ENCODE measurements at regions not wholly inside any gene's neighbourhood (a gene's known extent, or its start where the extent isn't known, plus 50 kb on each side); places are given as distances from the start of the nearest gene placed in this dataset.
"Not testable (repeated sequence)": the region's sequence is repeated elsewhere in the genome, so short reads cannot be mapped to it uniquely, and the experiment has no call there.

- DNase-seq (ENCODE audit: low spot score), result no peak
Measured at GRCh38 chr3:198096015-198096414, 136.0 kb downstream of the LMLN start.

- no peak for DNase-seq (ENCODE audit: low spot score)
Measured at GRCh38 chr3:198097048-198097447, 137.0 kb downstream of the LMLN start.

DNA sequence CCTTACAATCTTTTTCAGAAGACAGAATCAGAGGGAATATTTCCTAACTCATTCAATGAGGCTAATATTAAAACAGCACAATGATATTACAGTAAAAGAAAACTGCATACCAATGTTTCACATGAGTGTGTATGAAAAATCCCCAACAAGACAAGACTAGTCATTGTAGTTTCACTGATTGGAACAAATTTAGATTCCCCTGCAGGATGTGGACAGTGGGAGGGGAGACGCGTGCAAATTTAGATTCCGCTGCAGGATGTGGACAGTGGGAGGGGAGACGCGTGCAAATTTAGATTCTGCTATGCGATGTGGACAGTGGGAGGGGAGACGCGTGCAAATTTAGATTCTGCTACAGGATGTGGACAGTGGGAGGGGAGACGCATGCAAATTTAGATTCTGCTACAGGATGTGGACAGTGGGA, 138.7 kb downstream of the LMLN start:
- DNase-seq (ENCODE audit: low spot score), result not testable (repeated sequence)

DNA sequence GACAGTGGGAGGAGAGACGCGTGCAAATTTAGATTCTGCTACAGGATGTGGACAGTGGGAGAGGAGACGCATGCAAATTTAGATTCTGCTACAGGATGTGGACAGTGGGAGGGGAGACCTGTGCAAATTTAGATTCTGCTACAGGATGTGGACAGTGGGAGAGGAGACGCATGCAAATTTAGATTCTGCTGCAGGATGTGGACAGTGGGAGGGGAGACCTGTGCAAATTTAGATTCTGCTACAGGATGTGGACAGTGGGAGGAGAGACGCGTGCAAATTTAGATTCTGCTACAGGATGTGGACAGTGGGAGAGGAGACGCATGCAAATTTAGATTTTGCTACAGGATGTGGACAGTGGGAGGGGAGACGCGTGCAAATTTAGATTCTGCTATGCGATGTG, 143.1 kb downstream of the LMLN start:
- DNase-seq (ENCODE audit: low spot score), result not testable (repeated sequence)

GRCh38 chr3:198106265-198106664, 146.2 kb downstream of the LMLN start:
- DNase-seq (ENCODE audit: low spot score), result no peak

GRCh38 chr3:198107840-198108734, 148.1 kb downstream of the LMLN start:
- no peak for DNase-seq (ENCODE audit: low spot score)

DNA sequence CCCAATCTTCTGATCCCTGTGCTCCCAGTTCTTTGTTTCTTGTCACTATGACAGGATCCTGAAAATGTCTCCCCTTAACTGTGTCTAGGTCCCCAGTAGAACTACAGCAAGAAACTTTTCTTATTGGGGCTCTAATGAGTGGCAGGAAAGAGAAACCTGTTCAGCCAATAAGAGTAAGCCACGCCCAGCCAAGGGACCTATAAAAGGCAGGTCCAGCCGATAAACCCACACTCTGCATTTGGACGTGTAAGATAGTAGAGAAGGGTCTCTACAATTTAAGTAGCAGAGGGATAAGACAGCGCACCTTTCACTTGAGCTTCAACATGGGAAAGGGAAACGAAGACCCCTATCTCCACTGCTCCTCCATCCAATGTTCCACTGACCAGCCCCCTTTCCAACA, 149.9 kb downstream of the LMLN start:
- no peak for DNase-seq (ENCODE audit: low spot score)

GRCh38 chr3:198112031-198112430, 152.0 kb downstream of the LMLN start:
- DNase-seq (ENCODE audit: low spot score), result no peak

DNA sequence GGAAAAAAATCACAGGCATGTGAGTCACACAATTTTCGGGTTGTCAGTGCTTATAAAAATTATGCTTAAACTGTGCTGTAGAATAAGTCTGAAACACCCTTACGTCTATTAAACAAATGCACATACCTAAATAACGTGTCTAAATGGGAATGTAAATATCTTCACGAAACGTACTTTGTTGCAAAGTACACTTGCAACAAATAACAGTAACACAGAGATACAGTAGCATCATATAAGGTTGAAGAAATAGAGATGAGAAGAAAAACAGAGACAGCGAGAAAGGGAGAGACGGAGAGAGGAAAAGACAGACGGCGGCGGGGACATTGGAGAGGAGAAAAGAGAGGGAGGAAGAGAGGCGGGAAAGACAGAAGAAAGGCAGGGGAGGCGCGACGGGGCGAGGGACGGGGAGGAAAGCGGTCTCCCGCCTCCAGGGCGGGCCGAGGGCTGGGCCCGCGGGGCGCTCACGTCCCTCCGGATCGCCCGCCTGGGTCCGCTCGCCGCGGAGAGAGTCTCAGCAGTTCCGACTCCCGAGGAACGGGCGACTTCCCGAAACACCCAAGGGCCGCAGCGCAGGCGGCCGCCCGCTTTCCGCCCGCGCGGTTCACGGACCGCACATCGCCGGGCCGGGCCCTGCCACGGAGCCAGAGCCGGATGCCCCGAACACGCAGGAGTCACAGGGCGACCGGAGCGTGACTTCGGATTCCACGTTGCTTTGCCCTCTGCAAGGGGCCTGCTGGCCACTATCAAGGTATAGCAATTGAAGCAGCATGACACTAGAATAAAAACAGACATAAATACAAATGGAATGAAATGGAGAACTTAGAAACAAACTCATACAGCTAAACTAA, 153.4 kb downstream of the LMLN start:
- DNase-seq (ENCODE audit: low spot score), result no peak

GRCh38 chr3:198114516-198114915, 154.5 kb downstream of the LMLN start:
- not testable (repeated sequence) for DNase-seq (ENCODE audit: low spot score)

DNA sequence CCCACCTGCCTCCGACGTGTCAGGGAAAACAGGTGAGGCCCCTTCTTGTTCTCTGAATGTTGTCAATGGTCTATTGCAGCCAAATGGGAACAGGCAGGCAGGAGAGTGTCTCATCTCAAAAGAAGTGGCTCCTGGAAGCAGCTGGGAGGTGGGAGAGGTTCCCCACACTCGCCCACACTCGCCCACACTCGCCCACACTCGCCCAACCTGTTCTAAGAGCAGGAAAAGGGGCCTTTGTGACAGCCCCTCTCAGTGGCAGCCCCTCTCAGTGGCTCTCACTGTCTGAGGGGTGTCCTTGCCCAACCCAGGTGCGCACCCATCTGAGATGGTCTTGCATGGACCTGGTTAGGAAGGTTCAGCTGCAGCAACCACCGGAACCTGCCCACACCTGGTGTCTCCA, 162.2 kb downstream of the LMLN start:
- DNase-seq (ENCODE audit: low spot score), result not testable (repeated sequence)

GRCh38 chr3:198137038-198137835, 177.2 kb downstream of the LMLN start:
- not testable (repeated sequence) for DNase-seq (ENCODE audit: low spot score)

DNA sequence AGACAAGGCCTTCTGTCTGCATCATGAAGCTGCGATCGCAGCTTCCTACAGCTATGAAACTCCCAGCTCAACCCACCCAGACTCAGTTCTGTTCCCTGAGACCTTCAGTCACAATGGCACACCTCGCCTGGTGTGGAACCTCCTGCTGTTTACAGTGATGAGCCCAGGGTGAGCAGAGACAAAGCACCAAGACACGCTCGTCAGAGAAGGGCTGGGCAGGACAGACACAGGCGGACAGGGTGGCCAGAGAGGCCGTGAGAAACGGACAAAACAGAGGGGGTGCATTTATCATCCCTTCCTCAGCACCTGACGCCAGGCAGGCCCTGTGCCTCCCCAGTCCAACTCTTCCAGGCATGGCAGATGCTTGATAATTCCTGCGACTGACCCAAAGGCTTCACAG, 178.2 kb downstream of the LMLN start:
- DNase-seq (ENCODE audit: low spot score), result not testable (repeated sequence)

DNA sequence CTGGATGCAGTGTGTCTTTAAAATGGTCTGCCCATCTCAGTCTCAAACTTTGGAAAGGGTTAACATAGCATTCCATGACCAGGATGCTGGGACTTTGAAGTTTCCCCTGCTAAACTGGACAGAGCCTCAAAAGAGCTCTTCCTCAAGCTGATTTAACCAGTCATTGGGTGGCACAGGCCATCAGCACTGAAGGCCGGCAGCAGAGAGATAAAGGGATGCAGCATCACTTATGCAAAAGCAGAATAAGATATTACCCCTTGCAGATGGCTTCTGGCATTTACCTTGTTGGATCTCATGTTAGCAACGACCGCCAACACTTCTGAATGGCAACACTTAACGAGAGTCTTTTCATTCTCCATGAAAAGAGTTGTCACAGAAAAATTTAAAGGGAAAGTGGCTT, 179.0 kb downstream of the LMLN start:
- DNase-seq (ENCODE audit: low spot score), result not testable (repeated sequence)

- not testable (repeated sequence) for DNase-seq (ENCODE audit: low spot score)
Measured at GRCh38 chr3:198139513-198140167, 179.6 kb downstream of the LMLN start.

- DNase-seq (ENCODE audit: low spot score), result not testable (repeated sequence)
Measured at GRCh38 chr3:198143300-198144137, 183.5 kb downstream of the LMLN start.

DNA sequence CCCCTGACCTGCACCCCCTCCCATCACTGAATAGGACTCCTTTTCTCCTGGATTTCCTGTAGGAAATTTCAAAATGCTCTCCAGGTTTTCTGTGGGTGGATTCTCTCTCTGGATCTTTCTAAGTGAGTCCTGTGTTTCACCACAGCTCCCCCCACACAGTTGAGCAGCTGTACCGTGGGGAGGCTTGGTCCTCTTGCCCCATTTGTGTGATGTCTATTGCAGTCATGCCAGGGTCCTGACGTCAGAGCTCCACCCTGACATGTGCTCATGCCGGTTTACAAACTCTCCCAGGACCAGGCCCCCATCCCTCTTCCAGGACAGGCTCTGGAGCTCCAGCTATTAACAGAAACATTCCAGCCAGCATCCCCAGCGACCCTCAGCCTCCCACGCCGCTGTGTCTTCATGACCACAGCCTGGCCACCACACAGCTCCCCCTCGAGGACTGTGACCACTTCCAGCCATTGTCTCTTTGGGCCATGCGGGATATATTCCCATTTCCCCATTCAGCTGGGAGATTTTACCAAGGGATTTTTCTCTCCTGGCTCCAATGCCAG, 185.3 kb downstream of the LMLN start:
- not testable (repeated sequence) for DNase-seq (ENCODE audit: low spot score)

DNA sequence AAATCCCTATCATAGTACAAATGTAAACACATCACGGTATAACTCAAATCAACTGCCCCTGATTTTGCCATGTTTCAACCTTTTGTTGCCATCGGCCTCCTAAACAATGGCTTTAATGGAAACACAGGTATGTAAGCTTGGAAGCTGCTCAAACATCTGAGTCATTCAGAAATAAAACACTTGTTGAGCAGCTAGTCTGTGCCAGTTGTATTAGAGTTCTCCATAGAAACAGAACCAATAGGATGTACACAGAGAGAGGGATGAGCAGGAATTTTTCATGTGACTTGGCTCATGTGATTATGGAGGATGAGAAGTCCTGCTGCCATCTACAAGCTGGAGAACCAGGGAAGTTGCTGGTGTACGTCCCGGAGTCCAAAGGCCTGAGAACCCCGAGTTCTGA, 186.1 kb downstream of the LMLN start:
- not testable (repeated sequence) for DNase-seq (ENCODE audit: low spot score)

DNA sequence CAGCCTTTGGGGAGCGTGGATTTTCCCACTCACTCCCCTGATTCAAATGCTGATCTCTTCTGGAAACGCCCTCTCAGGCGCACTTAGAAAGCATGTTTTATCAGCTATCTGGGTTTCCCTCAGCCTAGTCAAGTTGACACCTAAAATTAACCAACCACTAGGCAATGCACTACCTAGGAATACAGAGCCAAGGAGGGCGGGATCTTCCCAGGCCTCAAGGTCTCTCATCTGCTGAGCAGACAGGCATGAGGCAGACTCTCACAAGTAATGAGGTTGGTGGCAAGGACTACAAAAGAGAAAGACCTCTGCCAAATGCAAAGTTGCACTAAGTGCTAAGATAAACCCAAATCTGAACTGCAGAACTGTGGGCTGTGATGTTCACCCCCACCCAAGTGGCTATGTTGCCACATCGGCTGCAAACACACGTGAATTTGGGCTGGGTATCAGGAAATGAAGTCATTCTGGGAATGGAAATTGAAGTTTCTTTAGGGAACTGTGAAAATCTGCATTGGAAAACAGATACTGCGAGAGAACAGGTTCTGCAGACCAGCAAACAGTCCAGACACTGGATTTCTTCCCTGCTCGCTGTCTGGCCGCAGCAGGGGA, 186.6 kb downstream of the LMLN start:
- not testable (repeated sequence) for DNase-seq (ENCODE audit: low spot score)

All from mesenteric fat pad (tissue), 1 donor.